Prostate gland (tissue), 2 donors: ENCODE measurements at regions not wholly inside any gene's neighbourhood (a gene's known extent, or its start where the extent isn't known, plus 50 kb on each side); places are given as distances from the start of the nearest gene placed in this dataset.
"Not testable (repeated sequence)": the region's sequence is repeated elsewhere in the genome, so short reads cannot be mapped to it uniquely, and the experiment has no call there.

Experiments used
- DNase-seq: peaks from one replicate; pipeline ENCODE4 v3.0.0-alpha.2; 2019; ENCODE audit warnings: low spot score
- H3K27ac ChIP-seq, 2 donors: fragments of 200-600 bp; sonication (generic); 2 replicates each; pipeline ENCODE4 v1.5.1; 2017 to 2019
- H3K27me3 ChIP-seq: fragments of 200-600 bp; sonication (generic); replicated peaks from 2 replicates; pipeline ENCODE4 v1.5.1; 2019; ENCODE audit not compliant: insufficient read depth
- H3K36me3 ChIP-seq, 2 donors: fragments of 200-600 bp; sonication (generic); 1 replicate in 1 of 2; 2 replicates in 1 of 2; pipeline versions ENCODE4 v1.5.1 to v1.8.1; 2017 to 2019
- H3K4me1 ChIP-seq: fragments of 200-600 bp; sonication (generic); replicated peaks from 2 replicates; pipeline ENCODE4 v1.5.1; 2019
- H3K4me3 ChIP-seq, 2 donors: fragments of 200-600 bp; sonication (generic); 2 replicates each; pipeline ENCODE4 v1.5.1; 2017 to 2019
- H3K9me3 ChIP-seq: fragments of 200-600 bp; sonication (generic); 2 replicates; pipeline ENCODE4 v1.5.1; 2017
- POLR2A ChIP-seq: fragments of 450-650 bp; IDR thresholded peaks from one replicate; pipeline ENCODE4 v1.6.1; 2016; ENCODE audit warnings: antibody characterized with exemption, mild to moderate bottlenecking
- POLR2AphosphoS5 ChIP-seq: sonication (generic); formaldehyde crosslinking; IDR thresholded peaks from one replicate; pipeline ENCODE4 v1.6.1; 2017; ENCODE audit warnings: antibody characterized with exemption
- WGBS: methylation state at CpG from one replicate; pipeline ENCODE4 v1.1.5; 2018; 5-methylcytosine and 5-hydroxymethylcytosine counted together
- intact Hi-C: fragments of 100-400 bp; cut with DNase I; formaldehyde crosslinking; loops from one replicate; pipeline ENCODE4 v1.14.2; 2022
- TF ChIP-seq, protein P1 (sequence below), 4 experiments: fragments of 200-600 bp in 2 of 4; fragments of 450-650 bp in 2 of 4; sonication (generic) in 2 of 4; IDR thresholded peaks; 1 replicate in 3 of 4; 2 replicates in 1 of 4; pipeline ENCODE4 v1.5.1; 2016 to 2019; ENCODE audit warnings: antibody characterized with exemption in 4 of 4, mild to moderate bottlenecking in 2 of 4, moderate library complexity in 2 of 4

DNA sequence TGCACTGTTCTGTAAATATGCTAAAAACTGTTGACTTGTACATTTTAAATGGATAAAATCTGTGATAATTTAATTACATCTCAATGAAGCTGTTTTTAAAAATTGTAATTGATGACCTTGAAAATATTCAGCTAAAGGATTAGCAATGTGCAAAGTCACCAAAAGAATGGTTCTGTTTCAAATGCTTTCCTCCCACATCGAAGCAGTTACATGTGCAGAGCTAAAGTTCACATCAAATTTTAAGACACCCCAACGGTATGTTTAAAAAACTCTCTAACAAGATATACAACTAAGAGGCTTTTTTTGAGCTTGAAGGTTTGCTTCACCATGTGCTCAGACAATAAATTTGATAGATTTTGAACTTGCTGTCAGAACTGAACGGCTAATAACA, 114.6 kb upstream of the KRAS start:
- Histone ChIP-seq H3K4me3 (no peak overlapping the region), H3K27ac (no peak overlapping the region), H3K27me3 (no peaks in the 10 kb centered on the region), H3K9me3 (no peaks in the 10 kb centered on the region), H3K36me3 (no peaks in the 10 kb centered on the region), H3K4me1 (no peaks in the 10 kb centered on the region)
- intact Hi-C loops: no loop called here
- no peak for TF ChIP-seq POLR2AphosphoS5
- no peak for TF ChIP-seq POLR2A
- TF ChIP-seq, protein P1, sequence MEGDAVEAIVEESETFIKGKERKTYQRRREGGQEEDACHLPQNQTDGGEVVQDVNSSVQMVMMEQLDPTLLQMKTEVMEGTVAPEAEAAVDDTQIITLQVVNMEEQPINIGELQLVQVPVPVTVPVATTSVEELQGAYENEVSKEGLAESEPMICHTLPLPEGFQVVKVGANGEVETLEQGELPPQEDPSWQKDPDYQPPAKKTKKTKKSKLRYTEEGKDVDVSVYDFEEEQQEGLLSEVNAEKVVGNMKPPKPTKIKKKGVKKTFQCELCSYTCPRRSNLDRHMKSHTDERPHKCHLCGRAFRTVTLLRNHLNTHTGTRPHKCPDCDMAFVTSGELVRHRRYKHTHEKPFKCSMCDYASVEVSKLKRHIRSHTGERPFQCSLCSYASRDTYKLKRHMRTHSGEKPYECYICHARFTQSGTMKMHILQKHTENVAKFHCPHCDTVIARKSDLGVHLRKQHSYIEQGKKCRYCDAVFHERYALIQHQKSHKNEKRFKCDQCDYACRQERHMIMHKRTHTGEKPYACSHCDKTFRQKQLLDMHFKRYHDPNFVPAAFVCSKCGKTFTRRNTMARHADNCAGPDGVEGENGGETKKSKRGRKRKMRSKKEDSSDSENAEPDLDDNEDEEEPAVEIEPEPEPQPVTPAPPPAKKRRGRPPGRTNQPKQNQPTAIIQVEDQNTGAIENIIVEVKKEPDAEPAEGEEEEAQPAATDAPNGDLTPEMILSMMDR (IDR thresholded peaks at IDR 0.05): no peak
- 25% methylated on average over 3 of the region's 3 CpGs for WGBS
- no peak for DNase-seq

DNA sequence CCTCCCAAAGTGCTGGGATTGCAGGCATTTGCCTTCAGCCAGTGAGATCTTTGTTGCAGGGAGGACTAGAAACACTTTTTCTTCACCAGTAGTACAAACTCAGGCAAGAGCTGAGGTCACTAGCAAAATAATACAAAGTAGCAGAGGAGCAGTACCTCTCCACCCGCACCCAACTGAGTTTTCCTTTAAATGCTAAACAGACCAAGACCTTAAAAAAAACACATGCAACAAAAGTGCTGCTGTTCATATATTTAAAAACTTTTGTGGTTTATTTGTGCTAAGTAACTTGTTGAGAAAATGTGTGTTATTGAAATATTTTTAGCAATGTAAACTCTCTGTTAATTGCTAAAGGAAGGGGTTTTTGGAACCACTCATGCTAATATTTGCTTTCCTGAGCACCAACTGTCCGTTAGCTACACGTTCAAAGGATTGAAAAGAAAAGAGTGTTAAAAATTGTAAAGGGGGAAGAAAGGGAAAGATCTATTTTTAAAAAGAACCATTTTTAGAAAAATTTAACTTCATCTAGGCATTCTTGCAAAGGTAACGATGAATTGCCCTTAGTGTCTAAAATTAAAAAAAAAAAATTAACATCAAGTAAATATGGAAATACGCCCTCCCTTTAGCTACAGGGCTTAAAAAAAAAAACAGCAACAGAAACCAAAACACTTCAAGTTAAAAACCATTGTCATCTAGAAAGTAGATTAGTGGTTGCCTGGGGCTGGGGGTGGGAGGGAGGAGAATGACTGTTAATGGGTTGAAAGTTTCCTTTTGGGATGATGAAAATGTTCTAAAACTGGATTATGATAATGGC, 114.0 kb upstream of the KRAS start:
- WGBS: 58% methylated on average over 5 of the region's 5 CpGs
- Histone ChIP-seq H3K4me1 (no peaks in the 10 kb centered on the region), H3K4me3 (no peak overlapping the region), H3K27ac (no peak overlapping the region), H3K36me3 (no peaks in the 10 kb centered on the region), H3K9me3 (no peaks in the 10 kb centered on the region), H3K27me3 (no peaks in the 10 kb centered on the region)
- no peak for DNase-seq
- TF ChIP-seq, protein P1 (IDR thresholded peaks at IDR 0.05): no peak
- TF ChIP-seq POLR2AphosphoS5: no peak
- no peak for TF ChIP-seq POLR2A
- intact Hi-C loops: no loop called here

DNA sequence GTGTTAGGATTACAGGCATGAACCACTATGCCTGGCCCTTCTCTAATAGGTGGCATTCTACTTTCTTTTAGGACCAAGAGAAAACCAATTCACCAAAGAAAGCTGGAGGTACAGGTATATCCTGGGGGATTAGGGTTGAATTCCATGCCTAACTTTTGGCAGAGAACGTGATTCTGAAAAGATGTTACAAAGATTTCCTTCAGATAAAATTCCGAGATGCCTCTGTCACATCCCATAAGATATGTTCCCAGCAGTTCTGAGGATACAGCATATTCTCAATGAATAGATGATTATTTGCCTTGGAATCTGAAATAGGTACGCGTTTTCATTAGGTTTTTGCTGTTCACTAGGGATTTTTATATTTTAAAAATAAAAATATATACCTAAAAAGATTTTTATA, 111.9 kb upstream of the KRAS start:
- no peak for DNase-seq
- 89% methylated on average over 4 of the region's 4 CpGs for WGBS
- H3K4me1 ChIP-seq: no peaks in the 10 kb centered on the region
- no peaks in the 10 kb centered on the region for H3K9me3 ChIP-seq
- TF ChIP-seq POLR2A: no peak
- TF ChIP-seq, protein P1 (IDR thresholded peaks at IDR 0.05): no peak
- no peak for TF ChIP-seq POLR2AphosphoS5
- no peaks in the 10 kb centered on the region for H3K36me3 ChIP-seq
- no peaks in the 10 kb centered on the region for H3K27me3 ChIP-seq
- no peak overlapping the region for H3K27ac ChIP-seq
- intact Hi-C loops: no loop called here
- H3K4me3 ChIP-seq: no peak overlapping the region

DNA sequence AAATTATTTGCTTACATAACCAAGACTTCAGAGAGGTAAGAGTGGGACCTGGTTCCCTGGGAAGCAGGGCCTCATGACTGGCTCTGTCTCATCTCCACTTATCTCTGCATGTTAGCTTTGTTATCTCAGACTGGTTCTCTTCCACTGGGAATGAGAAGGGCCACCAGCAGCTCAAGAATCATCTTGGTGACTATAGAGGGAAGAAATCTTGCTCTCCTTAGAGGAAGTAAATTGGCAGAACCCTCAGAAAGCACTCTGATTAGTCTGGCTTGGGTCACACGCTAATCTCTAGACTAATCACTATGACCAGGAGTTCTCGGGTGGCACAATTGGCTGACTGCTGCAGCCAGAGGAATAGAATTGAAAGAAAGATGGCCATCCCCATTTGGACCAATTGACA, 110.8 kb upstream of the KRAS start:
- DNase-seq: no peak
- H3K4me1 ChIP-seq: no peaks in the 10 kb centered on the region
- H3K9me3 ChIP-seq: no peaks in the 10 kb centered on the region
- H3K27me3 ChIP-seq: no peaks in the 10 kb centered on the region
- no peaks in the 10 kb centered on the region for H3K36me3 ChIP-seq
- H3K4me3 ChIP-seq: no peak overlapping the region
- no peak overlapping the region for H3K27ac ChIP-seq
- TF ChIP-seq, protein P1 (IDR thresholded peaks at IDR 0.05): no peak
- TF ChIP-seq POLR2A: no peak
- TF ChIP-seq POLR2AphosphoS5: no peak
- WGBS: 97% methylated on average over 2 of the region's 2 CpGs
- intact Hi-C loops: no loop called here

DNA sequence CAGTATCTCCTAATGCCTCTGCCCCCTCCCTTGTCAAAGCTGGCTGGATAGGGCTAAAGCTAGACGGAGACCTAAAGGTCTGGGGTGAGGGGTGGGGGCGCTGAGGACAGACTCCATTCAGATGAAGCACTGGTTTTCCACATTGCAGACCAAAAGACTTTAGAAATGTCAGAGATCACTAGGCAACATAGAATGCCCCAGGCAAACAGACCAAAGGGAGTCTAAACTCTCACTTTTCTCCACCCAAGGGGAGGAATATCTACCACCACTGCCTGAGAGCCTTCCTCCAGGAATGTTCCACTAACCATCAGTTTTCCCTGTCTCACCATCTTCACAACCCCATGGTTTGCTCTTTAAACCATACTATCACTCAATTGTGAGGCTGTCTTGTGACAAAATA, 106.9 kb upstream of the KRAS start:
- 75% methylated on average over 2 of the region's 2 CpGs for WGBS
- H3K4me1 ChIP-seq: no peaks in the 10 kb centered on the region
- no peak for TF ChIP-seq POLR2AphosphoS5
- TF ChIP-seq, protein P1 (IDR thresholded peaks at IDR 0.05): no peak
- TF ChIP-seq POLR2A: no peak

DNA sequence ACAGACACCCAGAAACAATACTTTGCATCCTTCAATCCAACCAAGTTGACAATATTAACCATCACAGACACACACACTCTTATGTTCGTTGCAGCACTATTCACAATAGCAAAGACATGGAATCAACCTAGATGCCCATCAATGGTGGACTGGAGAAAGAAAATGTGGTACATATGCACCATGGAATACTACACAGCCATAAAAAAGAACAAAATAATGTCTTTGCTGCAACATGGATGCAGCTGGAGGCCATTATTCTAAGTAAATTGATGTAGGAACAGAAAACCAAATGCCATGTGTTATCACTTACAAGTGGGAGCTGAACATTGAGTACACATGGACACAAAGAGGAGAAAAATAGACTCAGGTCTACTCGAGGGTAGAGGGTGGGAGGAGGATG, 102.2 kb upstream of the KRAS start:
- H3K4me3 ChIP-seq, H3K27ac ChIP-seq, H3K9me3 ChIP-seq, DNase-seq, H3K36me3 ChIP-seq, H3K27me3 ChIP-seq, intact Hi-C loops, H3K4me1 ChIP-seq: not testable (repeated sequence)
- WGBS: 93% methylated on average over 2 of the region's 2 CpGs

More for the DNA sequence above, 106.9 kb upstream of the KRAS start:
- H3K4me3 ChIP-seq: no peak overlapping the region
- H3K9me3 ChIP-seq: no peaks in the 10 kb centered on the region
- no peak for DNase-seq
- intact Hi-C loops: no loop called here
- no peak overlapping the region for H3K27ac ChIP-seq
- H3K36me3 ChIP-seq: no peaks in the 10 kb centered on the region
- no peaks in the 10 kb centered on the region for H3K27me3 ChIP-seq
